H9 (cell line): ENCODE measurements at regions not wholly inside any gene's neighbourhood (a gene's known extent, or its start where the extent isn't known, plus 50 kb on each side); places are given as distances from the start of the nearest gene placed in this dataset.

Experiments used
- DNase-seq: peaks from one replicate; pipeline ENCODE4 v3.0.0-alpha.2; 2017
- H2AFZ ChIP-seq: one replicate; pipeline ENCODE4 v1.6.1; 2013; ENCODE audit warnings: mild to moderate bottlenecking, low read length, control low read depth, moderate library complexity
- H2AK5ac ChIP-seq: 2 replicates; pipeline ENCODE4 v1.6.1; 2013; ENCODE audit warnings: low read length, control low read depth, mixed read lengths; ENCODE audit not compliant: insufficient read length
- H2BK120ac ChIP-seq: one replicate; pipeline ENCODE4 v1.6.1; 2013; ENCODE audit warnings: low read depth, mild to moderate bottlenecking, low read length, control low read depth, inconsistent platforms; ENCODE audit not compliant: poor library complexity, severe bottlenecking
- H2BK12ac ChIP-seq: 2 replicates; pipeline ENCODE4 v1.6.1; 2013; ENCODE audit warnings: low read length, control low read depth, mixed read lengths, low read depth; ENCODE audit not compliant: insufficient read length
- H2BK15ac ChIP-seq: 2 replicates; pipeline ENCODE4 v1.6.1; 2013; ENCODE audit warnings: low read depth, low read length, control low read depth
- H2BK20ac ChIP-seq: one replicate; pipeline ENCODE4 v1.6.1; 2013; ENCODE audit warnings: low read depth, mild to moderate bottlenecking, low read length, control low read depth, inconsistent platforms; ENCODE audit not compliant: poor library complexity, severe bottlenecking
- H2BK5ac ChIP-seq: 2 replicates; pipeline ENCODE4 v1.6.1; 2013; ENCODE audit warnings: low read length, control low read depth, mixed read lengths; ENCODE audit not compliant: insufficient read length
- H3K14ac ChIP-seq: 2 replicates; pipeline ENCODE4 v1.6.1; 2013; ENCODE audit warnings: low read length, control low read depth; ENCODE audit not compliant: insufficient read depth
- H3K18ac ChIP-seq: 2 replicates; pipeline ENCODE4 v1.6.1; 2013; ENCODE audit warnings: low read depth, mild to moderate bottlenecking, mixed read lengths, low read length, control low read depth; ENCODE audit not compliant: insufficient read length
- H3K23ac ChIP-seq: 2 replicates; pipeline ENCODE4 v1.6.1; 2013; ENCODE audit warnings: low read length, control low read depth, mixed read lengths, low read depth; ENCODE audit not compliant: insufficient read length
- H3K23me2 ChIP-seq: 2 replicates; pipeline ENCODE4 v1.6.1; 2013; ENCODE audit warnings: low read depth, mild to moderate bottlenecking, mixed read lengths, low read length, control low read depth; ENCODE audit not compliant: insufficient read length, poor library complexity, severe bottlenecking
- H3K27ac ChIP-seq: 2 replicates; pipeline ENCODE4 v1.5.1; 2013; ENCODE audit warnings: low read length, control low read depth, mixed read lengths, low read depth; ENCODE audit not compliant: insufficient read length
- H3K27me3 ChIP-seq: 2 replicates; pipeline ENCODE4 v1.6.1; 2013; ENCODE audit warnings: low read length, control low read depth, inconsistent platforms; ENCODE audit not compliant: insufficient read depth
- H3K4ac ChIP-seq: 2 replicates; pipeline ENCODE4 v1.6.1; 2013; ENCODE audit warnings: low read depth, mild to moderate bottlenecking, control low read depth, inconsistent platforms, low read length, moderate library complexity
- H3K4me1 ChIP-seq: 2 replicates; pipeline ENCODE4 v1.6.1; 2013; ENCODE audit warnings: low read length, control low read depth, inconsistent platforms; ENCODE audit not compliant: insufficient read depth
- H3K4me2 ChIP-seq: 2 replicates; pipeline ENCODE4 v1.6.1; 2013; ENCODE audit warnings: low read length, control low read depth, mixed read lengths; ENCODE audit not compliant: insufficient read length, insufficient read depth
- H3K56ac ChIP-seq: 2 replicates; pipeline ENCODE4 v1.6.1; 2013; ENCODE audit warnings: low read depth, mild to moderate bottlenecking, mixed read lengths, low read length, control low read depth; ENCODE audit not compliant: insufficient read length
- H3K79me1 ChIP-seq: 2 replicates; pipeline ENCODE4 v1.6.1; 2013; ENCODE audit warnings: low read depth, mild to moderate bottlenecking, moderate library complexity, low read length, control low read depth, inconsistent platforms; ENCODE audit not compliant: insufficient read depth, poor library complexity, severe bottlenecking
- H3K79me2 ChIP-seq: 2 replicates; pipeline ENCODE4 v1.6.1; 2013; ENCODE audit warnings: low read length, control low read depth, inconsistent platforms; ENCODE audit not compliant: insufficient read depth
- H3K9ac ChIP-seq: 2 replicates; pipeline ENCODE4 v1.6.1; 2013; ENCODE audit warnings: low read length, control low read depth, mixed read lengths; ENCODE audit not compliant: insufficient read length; ENCODE audit errors: extremely low read depth
- H3K9me3 ChIP-seq: one replicate; pipeline ENCODE4 v1.6.1; 2013; ENCODE audit warnings: low read depth, low read length, inconsistent platforms; ENCODE audit not compliant: control insufficient read depth
- H3T11ph ChIP-seq: one replicate; pipeline ENCODE4 v1.6.1; 2013; ENCODE audit warnings: mild to moderate bottlenecking, low read length, control low read depth, inconsistent platforms
- H4K20me1 ChIP-seq: one replicate; pipeline ENCODE4 v1.6.1; 2013; ENCODE audit not compliant: control insufficient read depth, insufficient read length, insufficient read depth
- H4K5ac ChIP-seq: 2 replicates; pipeline ENCODE4 v1.6.1; 2013; ENCODE audit warnings: low read depth, mild to moderate bottlenecking, mixed read lengths, low read length, control low read depth; ENCODE audit not compliant: insufficient read length
- H4K8ac ChIP-seq: replicated peaks from 2 replicates; pipeline ENCODE4 v1.6.1; 2013; ENCODE audit warnings: low read length, control low read depth, mixed read lengths, low read depth; ENCODE audit not compliant: insufficient read length
- H4K91ac ChIP-seq: 2 replicates; pipeline ENCODE4 v1.6.1; 2013; ENCODE audit warnings: low read depth, mild to moderate bottlenecking, moderate library complexity, mixed read lengths, low read length, control low read depth; ENCODE audit not compliant: insufficient read length
- H3K27ac Mint-ChIP-seq, 3 experiments: 2 replicates in 2 of 3; 3 replicates in 1 of 3; pipeline ENCODE4 v1.8.0; 2020 to 2021; ENCODE audit warnings: mixed read lengths in 3 of 3, mild to moderate bottlenecking in 1 of 3, moderate library complexity in 1 of 3
- H3K27me3 Mint-ChIP-seq: 2 replicates; pipeline ENCODE4 v1.8.0; 2021; ENCODE audit warnings: low read depth, mild to moderate bottlenecking, moderate library complexity, mixed read lengths
- H3K36me3 Mint-ChIP-seq, 3 experiments: 2 replicates in 2 of 3; 3 replicates in 1 of 3; pipeline ENCODE4 v1.8.0; 2020 to 2021; ENCODE audit warnings: low read depth in 3 of 3, mixed read lengths in 3 of 3; ENCODE audit not compliant: insufficient read depth in 1 of 3
- H3K4me1 Mint-ChIP-seq, 2 experiments: 2 replicates each; pipeline ENCODE4 v1.8.0; 2020; ENCODE audit warnings: mixed read lengths in 2 of 2
- H3K4me3 Mint-ChIP-seq, 2 experiments: 2 replicates in 1 of 2; 3 replicates in 1 of 2; pipeline ENCODE4 v1.8.0; 2020 to 2021; ENCODE audit warnings: mild to moderate bottlenecking in 2 of 2, mixed read lengths in 2 of 2, moderate library complexity in 1 of 2
- H3K9me3 Mint-ChIP-seq, 2 experiments: 2 replicates in 1 of 2; 3 replicates in 1 of 2; pipeline ENCODE4 v1.8.0; 2020; ENCODE audit warnings: mild to moderate bottlenecking in 2 of 2, mixed read lengths in 2 of 2, moderate library complexity in 1 of 2
- CTCF ChIP-seq: fragments of 200-600 bp; sonication (generic); conservative IDR thresholded peaks from 3 replicates; pipeline ENCODE4 v1.8.0; 2021; ENCODE audit warnings: antibody characterized with exemption, mild to moderate bottlenecking
- WGBS: extraction: QIAGEN DNeasy Blood & Tissue Kit; methylation state at CpG from one replicate; pipeline ENCODE4 v1.1.7; 2013; ENCODE audit warnings: missing lambda C conversion rate, low lambda C conversion rate, mixed read lengths; ENCODE audit not compliant: insufficient read length; ENCODE audit errors: extremely low coverage; 5-methylcytosine and 5-hydroxymethylcytosine counted together

GRCh38 chr13:111974341-111974640 is 92.7 kb upstream of the SOX1 start:
- peaks cover 35% of the 10 kb centered on the region for H3K27me3 Mint-ChIP-seq
- no peak overlapping the region; a peak in 1 of 5 replicates for H3K4me3 Mint-ChIP-seq
- peaks cover 12 to 27% of the 10 kb centered on the region in 2 experiments for H3K4me1 Mint-ChIP-seq

More at GRCh38 chr13:111974341-111974640, 92.7 kb upstream of the SOX1 start:
- Histone ChIP-seq H2AFZ (no peak overlapping the region), H3K4me1 (no peaks in the 10 kb centered on the region), H4K8ac (no peak overlapping the region), H2BK15ac (no peak overlapping the region), H3K27ac (no peak overlapping the region), H2BK12ac (no peak overlapping the region), H3K4ac (no peak overlapping the region), H2BK120ac (no peak overlapping the region), H3K9ac (no peak overlapping the region), H3K23ac (no peak overlapping the region), H3K9me3 (no peaks in the 10 kb centered on the region), H3K79me2 (no peaks in the 10 kb centered on the region), H3K18ac (no peak overlapping the region), H3K23me2 (no peaks in the 10 kb centered on the region), H2AK5ac (no peak overlapping the region), H3K4me2 (no peak overlapping the region), H2BK5ac (no peak overlapping the region), H3T11ph (no peak overlapping the region), H4K91ac (no peak overlapping the region), H3K56ac (no peak overlapping the region), H3K27me3 (no peaks in the 10 kb centered on the region), H2BK20ac (no peak overlapping the region), H3K14ac (no peak overlapping the region), H3K79me1 (no peaks in the 10 kb centered on the region), H4K20me1 (no peaks in the 10 kb centered on the region), H4K5ac (no peak overlapping the region)
- WGBS, result no CpG with 5 or more reads among the region's 13 CpGs
- H3K9me3 Mint-ChIP-seq, result peaks cover 6 to 12% of the 10 kb centered on the region in 2 experiments; a peak in 3 of 5 replicates
- TF ChIP-seq CTCF, result no peak
- DNase-seq, result no peak
- H3K36me3 Mint-ChIP-seq, result peaks cover 0 to 2% (median 0%) of the 10 kb centered on the region in 3 experiments; a peak in 2 of 7 replicates
- peak overlapping the region in 1 of 3 experiments; percentile 38; a peak in 1 of 7 replicates for H3K27ac Mint-ChIP-seq
